ENCODE measurements at regions not wholly inside any gene's neighbourhood (a gene's known extent, or its start where the extent isn't known, plus 50 kb on each side); places are given as distances from the start of the nearest gene placed in this dataset.
A peak's percentile ranks its signal among the peaks of the same experiment; 100 is the strongest.

GRCh38 chr1:186736971-186737685 is 56.9 kb upstream of the PTGS2 start (continued):
- TF ChIP-seq CTCF (IDR thresholded peaks at IDR 0.05), result no peak
- no peak for TF ChIP-seq TEAD4 (IDR thresholded peaks at IDR 0.05; ENCODE audit: borderline replicate concordance, insufficient read depth)
- no peak for TF ChIP-seq RCOR1 (IDR thresholded peaks at IDR 0.05; ENCODE audit: low read length)
- no peak for TF ChIP-seq MXI1 (IDR thresholded peaks at IDR 0.05; ENCODE audit: low read depth, low read length)
- TF ChIP-seq ELF1 (IDR thresholded peaks at IDR 0.05), result no peak
- TF ChIP-seq PBX3 (IDR thresholded peaks at IDR 0.05), result no peak
- no peak for TF ChIP-seq JUND (IDR thresholded peaks at IDR 0.05)

GRCh38 chr1:186735463-186735862 is 55.2 kb upstream of the PTGS2 start:
- no peak for DNase-seq
- Histone ChIP-seq H3K9me3 (no peaks in the 10 kb centered on the region), H3K36me3 (replicated peaks in 1 of 2; ENCODE audit: control insufficient read depth in 1 of 2, insufficient read depth in 2 of 2, low read length in 1 of 2) (no peaks in the 10 kb centered on the region), H3K4me2 (no peak overlapping the region), H3K9me2 (no peaks in the 10 kb centered on the region), H3K79me2 (ENCODE audit: insufficient read depth) (no peaks in the 10 kb centered on the region), H3K9ac (no peak overlapping the region), H4K20me1 (ENCODE audit: insufficient read depth) (no peaks in the 10 kb centered on the region), H3K4me3 (ENCODE audit: low read depth in 2 of 2, low read length in 1 of 2) (no peak overlapping the region), H3F3A (replicated peaks; ENCODE audit: insufficient read depth) (no peaks in the 10 kb centered on the region), H3K27me3 (ENCODE audit: insufficient read depth) (no peaks in the 10 kb centered on the region), H2AFZ (ENCODE audit: low read depth) (no peak overlapping the region), H3K4me1 (ENCODE audit: control insufficient read depth in 1 of 2, insufficient read depth in 2 of 2, low read depth in 1 of 2, low read length in 1 of 2) (no peaks in the 10 kb centered on the region; a peak in 1 of 4 replicates), H3K27ac (ENCODE audit: low read depth in 2 of 2, low read length in 1 of 2) (no peak overlapping the region)
- ChIA-PET CTCF (interaction anchor here (1.9 kb wide), 1 partner anchor 12 kb away, joined by 5 read pairs; no protein-coding TSS in a partner anchor), POLR2A (no interaction called here)
- TF ChIP-seq NRF1 (IDR thresholded peaks at IDR 0.05; ENCODE audit: low read depth, low read length), result no peak
- no peak for TF ChIP-seq TEAD4 (IDR thresholded peaks at IDR 0.05; ENCODE audit: borderline replicate concordance, insufficient read depth)
- no peak for TF ChIP-seq SIN3A (IDR thresholded peaks at IDR 0.05; ENCODE audit: borderline replicate concordance, low read depth, low read length)
- no peak for TF ChIP-seq IRF3 (IDR thresholded peaks at IDR 0.05; ENCODE audit: low read depth, low read length)
- no peak for TF ChIP-seq TCF12 (IDR thresholded peaks at IDR 0.05)
- no peak for TF ChIP-seq TAF1 (IDR thresholded peaks at IDR 0.05; ENCODE audit: borderline replicate concordance, low read depth, low read length)
- TF ChIP-seq CTCF (IDR thresholded peaks at IDR 0.05), result no peak
- TF ChIP-seq PBX3 (IDR thresholded peaks at IDR 0.05), result 0 out of 2 replicates have a peak, but pooled peaks have one; percentile 5
- TF ChIP-seq RXRA (IDR thresholded peaks at IDR 0.05; ENCODE audit: borderline replicate concordance, low read depth), result no peak
- TF ChIP-seq JUND (IDR thresholded peaks at IDR 0.05), result peak; percentile 42
- no peak for TF ChIP-seq USF1 (IDR thresholded peaks at IDR 0.05; ENCODE audit: borderline replicate concordance, low read depth)
- peak; percentile 40; the same call in 1 of the 2 replicates for TF ChIP-seq FOSL2 (IDR thresholded peaks at IDR 0.05; ENCODE audit: borderline replicate concordance, low read depth)
- no peak for TF ChIP-seq FOXJ3 (CRISPR knock-in tag; IDR thresholded peaks at IDR 0.05)
- no peak for TF ChIP-seq EZH2phosphoT487 (IDR thresholded peaks at IDR 0.05; ENCODE audit: borderline replicate concordance, low read depth)
- no peak for TF ChIP-seq GATA2 (CRISPR knock-in tag; IDR thresholded peaks at IDR 0.05)
- TF ChIP-seq CHD2 (IDR thresholded peaks at IDR 0.05; ENCODE audit: low read length, partially characterized antibody), result no peak
- TF ChIP-seq NFIC (IDR thresholded peaks at IDR 0.05; ENCODE audit: borderline replicate concordance), result no peak
- no peak for TF ChIP-seq EP300 (IDR thresholded peaks at IDR 0.05; ENCODE audit: borderline replicate concordance in 1 of 2, low read depth in 1 of 2, low read length in 1 of 2)
- 79% methylated on average over 1 of the region's 1 CpG for WGBS (ENCODE audit: low lambda C conversion rate)

All from SK-N-SH (cell line).